Activated CD4-positive, alpha-beta T cell treated with anti-CD3 and anti-CD28 coated beads, Interleukin-2, amount 50 U/mL, for 24 hours (primary cell): ENCODE measurements at regions not wholly inside any gene's neighbourhood (a gene's known extent, or its start where the extent isn't known, plus 50 kb on each side); places are given as distances from the start of the nearest gene placed in this dataset.
"Not testable (repeated sequence)": the region's sequence is repeated elsewhere in the genome, so short reads cannot be mapped to it uniquely, and the experiment has no call there.

Experiments
- DNase-seq, 2 donors: peaks; one replicate each; pipeline ENCODE4 v3.0.0-alpha.2; 2020; ENCODE audit warnings: low read depth in 1 of 2, low spot score in 1 of 2

DNA sequence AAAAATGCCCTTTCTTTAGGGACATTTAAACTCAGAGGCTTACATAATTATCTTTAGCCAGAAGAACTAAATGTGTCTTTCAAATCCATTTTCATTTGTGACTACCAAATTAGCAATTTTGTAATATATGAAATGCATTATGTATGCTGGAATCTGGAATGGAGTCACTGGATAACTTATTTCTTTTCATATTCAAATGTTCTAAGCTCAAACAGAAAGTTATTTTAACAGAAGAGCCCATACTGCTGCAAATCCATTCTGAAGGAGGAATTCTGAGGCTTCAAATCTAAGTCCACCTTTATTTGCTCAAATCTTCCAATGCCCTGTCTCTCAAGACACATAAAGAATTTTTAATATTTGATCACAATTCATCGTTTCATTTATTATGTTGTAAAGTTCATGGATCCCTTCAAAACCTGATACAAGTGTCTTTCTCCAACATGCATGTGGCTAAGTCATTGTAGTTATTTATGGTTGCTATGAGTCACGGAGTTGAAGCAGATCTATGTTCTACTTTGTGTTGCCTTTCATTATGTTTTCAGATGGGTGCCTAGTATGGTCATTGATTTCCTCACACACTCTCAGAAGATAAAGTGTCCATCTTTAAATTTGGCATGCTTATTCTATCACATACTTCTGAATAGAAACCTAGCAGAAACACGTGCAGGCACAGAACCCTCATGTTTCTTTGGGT lies 214.8 kb upstream of the GCFC2 start:
- DNase-seq: no peak

- DNase-seq: no peak
Measured at GRCh38 chr2:75922191-75922590, 211.5 kb upstream of the GCFC2 start.

DNA sequence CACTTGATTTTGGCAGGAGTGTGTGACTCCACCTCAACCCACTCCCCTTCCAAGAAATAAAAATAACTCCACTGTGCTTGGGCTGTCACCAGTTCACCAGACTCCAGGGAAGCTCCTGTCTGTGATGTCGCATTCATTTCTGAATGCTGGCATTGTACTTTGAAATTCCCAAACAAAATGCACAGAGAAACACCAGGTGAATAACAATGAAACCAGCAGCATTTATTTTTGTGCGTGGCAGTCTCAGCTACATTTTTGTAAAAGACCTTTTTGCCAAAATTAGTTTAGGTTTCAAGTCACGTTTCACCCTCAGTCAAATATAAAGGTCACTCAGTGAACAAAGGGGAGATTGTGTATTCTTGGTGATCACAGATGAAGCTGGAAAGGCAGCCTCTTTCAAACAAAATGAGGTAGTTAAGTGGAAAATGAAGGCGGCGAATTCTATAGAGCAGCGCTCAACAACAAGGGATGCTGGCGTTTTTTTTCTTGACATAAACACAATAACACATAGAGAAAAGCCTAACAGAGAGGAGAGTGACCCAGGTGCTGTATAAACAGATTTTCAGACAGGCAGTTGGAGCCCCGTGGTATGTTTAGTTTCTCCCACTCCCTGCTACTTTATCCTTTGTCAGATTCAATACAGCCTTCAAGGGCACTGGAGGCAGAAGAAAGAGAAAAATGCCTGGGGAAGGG lies 210.3 kb upstream of the GCFC2 start:
- DNase-seq: no peak

DNA sequence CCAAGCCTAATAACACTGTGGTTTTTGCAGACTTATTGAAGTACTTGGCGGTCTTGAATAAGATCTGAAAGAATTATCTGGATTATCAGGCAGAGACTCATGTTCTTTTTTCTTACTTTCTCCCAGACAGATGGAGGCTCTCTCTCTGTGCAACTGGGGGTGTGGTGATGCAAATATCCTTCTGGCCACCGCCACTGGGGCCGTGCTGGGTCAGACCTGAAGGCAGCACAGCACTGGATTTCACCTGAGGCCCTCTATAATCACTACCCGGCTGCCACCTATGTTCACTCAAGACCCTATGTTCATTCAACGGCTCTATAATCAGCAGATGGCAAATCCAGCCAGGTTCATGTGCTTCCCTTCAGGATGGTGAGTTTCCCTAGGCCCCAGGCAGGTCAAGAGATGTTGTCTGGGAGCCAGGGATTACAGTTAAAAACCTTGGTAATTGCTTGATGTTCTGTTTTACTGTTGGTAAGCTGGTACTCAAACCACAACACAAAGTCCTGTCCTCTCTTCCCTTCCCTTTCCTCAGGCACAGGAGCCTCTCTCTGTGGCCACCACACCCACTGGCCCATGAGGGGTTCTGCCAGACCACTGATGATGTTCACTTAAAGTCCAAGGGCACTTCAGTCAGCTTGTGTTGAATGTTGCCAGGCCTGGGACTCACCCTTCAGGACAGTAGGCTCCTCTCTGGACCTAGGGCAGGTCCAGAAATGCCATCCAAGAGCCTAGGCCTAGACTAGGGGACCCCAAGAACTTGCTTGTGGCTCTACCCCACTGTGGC lies 205.3 kb upstream of the GCFC2 start:
- DNase-seq: no peak

- DNase-seq: no peak
Measured at GRCh38 chr2:75896779-75897366, 186.2 kb upstream of the GCFC2 start.

DNA sequence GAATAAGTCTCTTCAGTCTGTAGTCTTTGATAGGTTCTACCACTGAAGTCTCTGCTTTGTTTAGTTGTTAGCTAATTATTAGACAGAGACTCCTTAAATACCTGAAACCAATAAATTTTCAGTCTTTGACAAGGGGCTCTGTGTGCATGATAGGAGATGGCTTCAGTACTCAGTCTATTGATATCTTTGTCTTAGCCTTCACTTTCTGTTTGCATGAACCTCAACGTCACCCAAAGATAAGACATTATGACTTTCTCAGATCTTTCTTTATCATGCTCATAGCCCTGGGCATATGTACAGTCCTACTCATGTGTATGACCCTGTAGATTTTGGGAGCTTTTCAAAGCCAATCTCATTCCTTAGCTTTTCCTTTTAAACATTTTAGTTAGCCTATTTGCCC lies 183.5 kb upstream of the GCFC2 start:
- no peak for DNase-seq

DNA sequence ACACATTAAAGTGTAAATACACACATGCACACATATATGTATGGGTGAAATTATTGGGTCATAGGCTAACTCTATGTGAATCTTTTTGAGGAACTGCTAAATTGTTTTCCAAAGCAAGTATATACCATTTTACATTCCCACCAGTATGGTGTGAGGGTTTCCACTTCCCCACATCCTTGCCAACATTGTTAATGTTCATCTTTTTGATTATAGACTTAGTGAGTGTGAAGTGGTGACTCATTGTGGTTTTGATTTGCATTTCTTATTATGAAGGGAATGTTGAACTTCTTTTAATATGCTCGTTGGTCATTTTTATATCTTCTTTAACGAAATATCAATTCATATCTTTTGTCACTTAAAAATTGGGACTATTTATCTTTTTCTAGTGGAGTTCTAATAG lies 181.8 kb upstream of the GCFC2 start:
- DNase-seq: no peak

DNA sequence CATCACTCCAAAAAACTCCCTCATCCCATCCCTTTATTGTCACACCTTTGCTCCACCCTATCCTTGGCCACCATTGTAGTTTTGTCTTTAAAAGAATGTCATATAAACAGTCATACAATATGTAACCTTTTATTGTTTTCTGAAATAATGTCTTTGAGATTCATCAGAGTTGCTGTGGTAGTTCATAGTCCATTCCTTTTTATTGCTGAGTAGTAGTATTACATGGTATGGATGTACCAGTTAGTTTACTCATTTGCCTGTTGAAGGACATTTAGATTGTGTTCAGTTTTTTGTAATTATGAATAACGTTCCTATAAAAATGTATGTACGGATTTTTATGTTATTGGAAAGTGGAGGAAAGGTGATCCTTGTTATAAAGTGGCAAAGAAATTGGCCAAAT lies 171.8 kb upstream of the GCFC2 start:
- no peak for DNase-seq

DNA sequence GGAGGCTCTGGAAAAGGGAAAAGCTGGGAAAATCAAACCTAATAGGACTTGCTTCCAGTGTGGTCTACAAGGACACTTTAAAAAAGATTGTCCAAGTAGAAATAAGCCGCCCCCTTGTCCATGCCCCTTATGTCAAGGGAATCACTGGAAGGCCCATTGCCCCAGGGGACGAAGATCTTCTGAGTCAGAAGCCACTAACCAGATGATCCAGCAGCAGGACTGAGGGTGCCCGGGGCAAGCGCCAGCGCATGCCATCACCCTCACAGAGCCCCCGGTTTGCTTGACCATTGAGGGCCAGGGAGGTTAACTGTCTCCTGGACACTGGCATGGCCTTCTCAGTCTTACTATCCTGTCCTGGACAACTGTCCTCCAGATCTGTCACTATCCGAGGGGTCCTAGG lies 164.9 kb upstream of the GCFC2 start:
- not testable (repeated sequence) for DNase-seq

DNA sequence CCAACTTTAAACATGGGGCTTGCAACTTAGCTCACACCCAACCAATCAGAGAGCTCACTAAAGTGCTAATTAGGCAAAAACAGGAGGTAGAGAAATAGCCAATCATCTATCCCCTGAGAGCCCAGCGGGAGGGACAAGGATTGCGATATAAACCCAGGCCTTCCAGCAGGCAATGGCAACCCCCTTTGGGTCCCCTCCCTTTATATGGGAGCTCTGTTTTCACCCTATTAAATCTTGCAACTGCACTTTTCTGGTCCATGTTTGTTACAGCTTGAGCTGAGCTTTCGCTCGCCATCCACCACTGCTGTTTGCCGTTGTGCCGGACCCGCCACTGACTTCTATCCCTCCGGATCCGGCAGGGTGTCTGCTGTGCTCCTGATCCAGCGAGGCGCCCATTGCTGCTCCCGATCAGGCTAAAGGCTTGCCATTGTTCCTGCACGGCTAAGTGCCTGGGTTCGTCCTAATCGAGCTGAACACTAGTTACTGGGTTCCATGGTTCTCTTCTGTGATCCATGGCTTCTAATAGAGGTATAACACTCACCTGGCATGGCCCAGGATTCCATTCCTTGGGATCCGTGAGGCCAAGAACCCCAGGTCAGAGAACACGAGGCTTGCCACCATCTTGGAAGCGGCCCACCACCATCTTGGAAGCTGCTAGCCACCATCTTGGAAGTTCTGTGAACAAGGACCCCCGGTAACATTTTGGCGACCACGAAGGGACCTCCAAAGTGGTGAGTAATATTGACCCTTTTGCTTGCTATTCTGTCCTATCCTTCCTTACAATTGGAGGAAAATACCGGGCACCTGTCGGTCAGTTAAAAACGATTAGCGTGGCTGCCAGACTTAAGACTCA lies 161.3 kb upstream of the GCFC2 start:
- DNase-seq: not testable (repeated sequence)

DNA sequence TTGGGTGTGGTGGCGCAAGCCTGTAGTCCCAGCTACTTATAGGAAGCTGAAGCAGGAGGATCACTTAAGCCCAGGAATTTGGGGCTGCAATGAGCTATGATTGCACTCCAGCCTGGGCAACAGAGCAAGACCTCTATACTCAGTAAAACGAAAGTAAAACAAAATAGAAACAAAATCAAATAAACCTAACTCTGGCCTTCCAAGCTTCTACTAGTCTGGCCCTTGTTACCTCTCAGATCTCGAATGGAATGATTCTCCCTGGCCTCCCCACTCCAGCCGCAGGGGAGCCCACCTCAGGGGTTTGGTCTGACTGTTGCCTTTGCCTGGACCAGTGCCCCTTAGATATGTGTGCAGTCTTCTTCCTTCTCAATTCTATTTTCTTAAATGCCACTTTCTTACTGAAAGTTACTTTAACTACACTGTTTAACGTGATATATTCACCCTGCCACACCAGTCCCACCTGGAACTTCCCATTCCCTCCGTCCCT lies 160.0 kb upstream of the GCFC2 start:
- no peak for DNase-seq

GRCh38 chr2:75870133-75870532 lies 159.4 kb upstream of the GCFC2 start:
- no peak for DNase-seq

GRCh38 chr2:75865702-75866101 lies 155.0 kb upstream of the GCFC2 start:
- no peak for DNase-seq

- no peak for DNase-seq
Measured at GRCh38 chr2:75865083-75865482, 154.4 kb upstream of the GCFC2 start.

DNA sequence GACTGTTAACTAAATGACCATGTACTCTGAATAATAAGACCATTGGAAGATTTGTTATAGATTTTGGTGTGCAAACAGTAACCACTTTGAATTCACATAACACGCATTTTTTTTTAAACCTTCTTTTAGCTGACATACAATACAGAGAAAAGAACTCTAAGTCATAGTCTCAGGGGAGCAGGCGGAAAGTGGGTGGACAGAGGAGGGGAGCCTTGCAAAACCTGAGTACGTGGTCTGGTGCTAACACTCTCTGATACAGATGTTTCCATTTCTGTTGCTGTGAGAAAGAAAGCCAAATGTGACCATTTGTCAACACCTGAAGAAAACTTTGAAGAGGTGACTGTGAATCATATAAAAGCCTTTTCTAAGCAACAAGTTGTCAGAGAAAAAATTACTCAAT lies 151.8 kb upstream of the GCFC2 start:
- no peak for DNase-seq

DNA sequence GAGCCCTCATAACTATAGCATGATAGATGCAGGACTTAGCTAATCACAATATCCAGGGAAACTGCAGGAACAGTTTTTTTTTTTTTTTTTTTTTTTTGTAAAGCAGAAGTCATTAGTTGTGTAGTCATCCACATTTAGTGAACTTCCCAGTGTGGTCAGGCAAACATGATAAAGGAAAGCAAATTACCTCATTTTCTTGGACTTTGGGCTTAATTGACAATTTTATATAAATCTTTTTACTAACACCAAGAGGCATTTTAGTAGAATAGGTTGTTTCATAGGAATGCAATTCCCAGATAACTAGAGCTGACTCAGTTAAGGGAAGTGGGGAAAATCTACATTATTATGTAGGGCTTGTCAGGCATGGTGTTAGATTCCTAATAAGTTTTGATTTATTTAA lies 142.7 kb upstream of the GCFC2 start:
- DNase-seq: no peak

DNA sequence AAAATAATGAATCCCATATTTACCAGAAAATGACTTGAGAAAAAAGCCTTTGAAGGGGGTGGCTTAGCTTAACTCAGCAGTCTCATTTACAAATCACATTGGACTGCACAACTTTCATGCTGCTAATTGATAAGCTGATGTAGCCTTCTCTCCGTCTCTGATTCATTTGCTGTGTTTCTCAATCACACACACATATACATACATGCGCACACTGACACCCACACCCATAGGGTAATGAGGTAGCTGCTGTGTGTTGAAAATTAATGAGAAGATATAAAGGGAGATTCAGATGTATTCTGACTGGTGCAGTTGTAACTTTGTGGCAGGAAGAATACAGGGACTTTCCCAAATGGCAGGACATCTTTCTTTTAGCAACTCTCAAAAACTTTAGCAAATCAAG lies 141.9 kb upstream of the GCFC2 start:
- DNase-seq: no peak

GRCh38 chr2:75846683-75847190 lies 136.0 kb upstream of the GCFC2 start:
- DNase-seq: no peak

- DNase-seq: no peak
Measured at GRCh38 chr2:75844651-75845050, 133.9 kb upstream of the GCFC2 start.

GRCh38 chr2:75834588-75834987 lies 123.9 kb upstream of the GCFC2 start:
- DNase-seq: not testable (repeated sequence)

DNA sequence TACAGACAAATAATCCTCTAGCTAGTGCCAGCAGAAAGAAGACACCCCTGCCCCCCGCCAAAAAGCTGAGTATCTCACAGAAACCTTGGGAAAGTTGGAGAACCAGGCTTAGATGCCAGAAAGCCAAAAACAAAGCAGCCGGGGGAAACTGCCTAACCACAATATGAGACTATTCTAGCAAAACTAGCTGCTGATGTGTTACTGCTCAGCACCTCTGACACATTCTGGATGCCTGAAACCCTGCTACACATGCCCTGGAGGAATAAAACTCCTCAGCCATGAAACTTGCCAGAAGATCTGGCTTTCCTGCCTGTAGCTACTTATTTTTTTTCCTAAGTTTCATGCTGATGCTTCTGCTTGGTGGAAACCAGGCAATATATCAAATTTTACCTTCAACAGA lies 122.7 kb upstream of the GCFC2 start:
- DNase-seq: no peak
